HG03095 (cell line): ENCODE measurements at regions not wholly inside any gene's neighbourhood (a gene's known extent, or its start where the extent isn't known, plus 50 kb on each side); places are given as distances from the start of the nearest gene placed in this dataset.
"Not testable (repeated sequence)": the region's sequence is repeated elsewhere in the genome, so short reads cannot be mapped to it uniquely, and the experiment has no call there.

Experiments
- ATAC-seq: cut with Tn5 transposase; IDR thresholded peaks from one replicate; pipeline ENCODE4 v1.9.1; 2021; ENCODE audit warnings: moderate library complexity; ENCODE audit not compliant: unreplicated experiment

- no peak for ATAC-seq
Observed at GRCh38 chr14:43877351-43877960, 629.6 kb downstream of the FSCB start.

GRCh38 chr14:43872752-43873655, 634.1 kb downstream of the FSCB start:
- no peak for ATAC-seq

DNA sequence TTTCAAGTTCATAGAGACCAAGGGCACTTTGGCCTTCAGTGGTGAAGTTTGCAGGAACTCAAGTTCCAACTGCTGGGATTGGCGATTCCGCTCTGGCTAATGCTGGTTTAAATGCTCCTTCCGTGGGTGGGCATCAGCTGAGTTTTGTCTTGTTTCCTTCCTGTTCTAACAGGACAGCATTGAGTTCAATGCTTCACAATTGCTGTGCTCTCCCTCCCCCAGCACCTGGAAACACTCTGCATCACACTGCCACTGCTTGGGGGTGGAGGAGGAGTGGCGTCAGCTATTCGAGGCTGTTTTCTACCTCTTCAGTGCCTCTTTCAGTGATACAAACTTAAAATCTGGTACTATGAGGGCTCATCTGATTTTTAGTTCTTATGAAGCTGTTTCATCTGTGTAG, 634.9 kb downstream of the FSCB start:
- ATAC-seq, result no peak

GRCh38 chr14:43858981-43859380, 648.1 kb downstream of the FSCB start:
- no peak for ATAC-seq

GRCh38 chr14:43855556-43855955, 651.5 kb downstream of the FSCB start:
- ATAC-seq, result no peak

- no peak for ATAC-seq
Observed at GRCh38 chr14:43853541-43853940, 653.5 kb downstream of the FSCB start.

DNA sequence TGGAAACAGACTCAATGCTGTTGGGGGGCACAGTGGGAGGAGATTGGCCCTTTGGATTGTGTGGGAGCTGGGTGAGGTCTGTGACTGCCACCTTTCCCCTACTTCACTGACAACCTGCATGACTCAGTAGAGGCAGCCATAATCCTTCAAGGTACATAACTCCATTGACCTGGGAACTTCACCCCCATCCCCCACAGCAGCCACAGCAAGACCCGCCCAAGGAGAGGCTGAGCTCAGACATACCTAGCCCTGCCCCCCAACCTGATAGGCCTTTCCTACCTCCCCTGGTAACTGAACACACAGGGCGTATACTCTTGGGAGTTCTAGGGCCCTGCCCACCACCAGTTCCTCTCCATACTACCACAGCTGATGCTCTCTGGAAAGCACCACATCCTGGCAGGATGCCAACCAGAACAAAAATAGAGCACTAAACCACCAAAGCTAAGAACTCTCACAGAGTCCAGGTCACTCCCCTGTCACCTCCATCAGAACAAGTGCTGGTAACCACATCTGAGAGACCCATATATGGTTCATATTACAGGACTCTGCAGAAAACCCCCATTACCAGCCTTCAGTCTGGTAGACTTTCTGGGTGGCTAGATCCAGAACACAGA, 703.9 kb downstream of the FSCB start:
- no peak for ATAC-seq

GRCh38 chr14:43795600-43796228, 711.4 kb downstream of the FSCB start:
- no peak for ATAC-seq

- no peak for ATAC-seq
Observed at GRCh38 chr14:43793579-43793978, 713.5 kb downstream of the FSCB start.

GRCh38 chr14:43792980-43793379, 714.1 kb downstream of the FSCB start:
- no peak for ATAC-seq

DNA sequence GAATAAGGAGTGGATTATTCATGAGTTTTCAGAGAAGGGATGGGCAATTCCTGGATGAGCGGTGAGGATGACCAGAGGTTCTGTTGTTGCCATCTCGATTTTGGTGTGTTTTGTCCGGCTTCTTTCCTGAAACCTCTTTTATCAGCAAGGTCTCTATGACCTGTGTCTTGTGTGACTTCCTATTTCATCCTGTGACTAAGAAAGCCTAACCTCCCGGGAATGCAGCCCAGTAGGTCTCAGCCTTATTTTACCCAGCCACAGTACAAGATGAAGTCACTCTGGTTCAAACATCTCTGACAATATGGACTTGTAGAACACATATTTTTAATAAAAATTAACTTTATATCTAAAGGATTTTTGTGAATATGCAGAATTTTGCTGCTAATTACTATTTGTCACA, 716.4 kb downstream of the FSCB start:
- no peak for ATAC-seq

DNA sequence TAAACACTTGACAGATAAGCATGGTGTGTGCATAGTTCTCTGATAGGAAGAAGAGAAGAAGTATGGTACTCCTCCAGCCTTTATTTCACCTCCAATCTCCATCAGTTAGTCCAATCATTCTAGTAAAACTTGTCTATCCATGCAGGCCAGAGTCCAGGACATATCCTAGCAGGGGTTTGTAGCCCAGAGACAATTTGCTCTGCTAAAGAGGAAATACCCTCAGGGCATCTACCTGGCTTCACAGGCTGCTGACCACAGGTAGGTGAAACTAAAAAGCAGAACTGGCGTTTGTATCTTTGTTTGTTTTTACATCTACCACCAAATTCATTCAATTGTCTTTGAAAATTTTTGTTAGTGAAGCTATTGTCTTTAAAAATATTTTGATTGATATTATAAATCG, 717.6 kb downstream of the FSCB start:
- ATAC-seq, result no peak

- no peak for ATAC-seq
Observed at GRCh38 chr14:43786066-43786762, 720.9 kb downstream of the FSCB start.

GRCh38 chr14:43784432-43784831, 722.7 kb downstream of the FSCB start:
- not testable (repeated sequence) for ATAC-seq

- ATAC-seq, result no peak
Observed at GRCh38 chr14:43778937-43779639, 728.0 kb downstream of the FSCB start.

DNA sequence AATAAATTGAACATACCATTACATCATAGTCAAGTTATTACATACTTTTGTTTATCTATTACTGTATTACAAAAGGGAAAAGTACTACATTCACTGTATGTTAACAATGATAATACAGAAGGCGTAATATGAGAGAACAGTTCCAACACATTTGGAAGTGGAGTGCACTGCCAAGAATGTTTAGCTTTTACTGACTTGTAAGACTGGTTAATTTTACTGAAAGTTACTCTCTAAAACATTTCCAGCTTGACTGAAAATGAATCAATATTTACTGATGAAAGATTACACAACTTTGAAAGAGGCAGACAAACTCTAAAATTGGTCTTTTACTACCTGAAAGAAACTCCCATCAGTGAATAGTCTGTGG, 728.5 kb downstream of the FSCB start:
- ATAC-seq, result no peak

GRCh38 chr14:43765474-43765873, 741.6 kb downstream of the FSCB start:
- no peak for ATAC-seq

DNA sequence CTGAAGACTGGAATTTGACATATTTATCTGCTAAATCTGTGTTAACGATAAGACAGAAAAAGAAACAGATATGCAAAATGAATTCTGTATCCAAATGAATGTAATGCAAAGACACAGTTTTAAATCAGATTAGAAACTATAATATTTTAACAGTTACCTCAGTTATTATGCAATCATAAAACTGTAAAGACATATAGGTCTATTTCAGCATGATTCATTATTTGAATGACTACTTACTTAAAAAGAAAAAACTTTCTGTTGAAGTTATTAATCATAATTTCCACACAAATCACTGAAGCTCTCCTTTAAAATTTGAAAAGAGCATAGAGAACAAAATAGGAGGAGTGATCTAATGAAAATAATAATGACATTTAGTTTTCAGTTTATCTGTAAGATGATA, 742.6 kb downstream of the FSCB start:
- no peak for ATAC-seq

DNA sequence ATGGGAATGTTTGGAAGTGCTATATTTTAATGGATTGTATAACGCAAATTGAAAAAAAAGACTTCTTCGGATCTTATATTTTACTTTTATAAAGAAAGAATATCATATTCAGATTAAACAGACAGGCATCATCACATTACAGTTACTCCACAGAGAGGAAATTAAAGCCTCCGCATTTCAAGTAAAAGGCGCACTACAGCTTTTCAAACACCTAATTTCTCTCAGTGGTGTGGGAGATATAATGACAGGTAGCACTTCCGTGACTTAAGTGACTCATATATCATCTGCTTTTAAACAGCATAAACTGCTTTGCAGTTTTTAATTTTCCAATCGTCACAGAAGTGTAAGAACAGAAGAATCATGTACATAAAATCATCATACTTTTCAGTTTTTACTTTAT, 751.4 kb downstream of the FSCB start:
- ATAC-seq, result no peak

GRCh38 chr14:43754838-43755237, 752.2 kb downstream of the FSCB start:
- no peak for ATAC-seq
